Putamen (tissue), 1 donor: ENCODE measurements at regions not wholly inside any gene's neighbourhood (a gene's known extent, or its start where the extent isn't known, plus 50 kb on each side); places are given as distances from the start of the nearest gene placed in this dataset.
"Not testable (repeated sequence)": the region's sequence is repeated elsewhere in the genome, so short reads cannot be mapped to it uniquely, and the experiment has no call there.

ENCODE experiments used
- DNase-seq: peaks from one replicate; pipeline ENCODE4 v3.0.0-alpha.2; 2016; ENCODE audit warnings: low spot score

DNA sequence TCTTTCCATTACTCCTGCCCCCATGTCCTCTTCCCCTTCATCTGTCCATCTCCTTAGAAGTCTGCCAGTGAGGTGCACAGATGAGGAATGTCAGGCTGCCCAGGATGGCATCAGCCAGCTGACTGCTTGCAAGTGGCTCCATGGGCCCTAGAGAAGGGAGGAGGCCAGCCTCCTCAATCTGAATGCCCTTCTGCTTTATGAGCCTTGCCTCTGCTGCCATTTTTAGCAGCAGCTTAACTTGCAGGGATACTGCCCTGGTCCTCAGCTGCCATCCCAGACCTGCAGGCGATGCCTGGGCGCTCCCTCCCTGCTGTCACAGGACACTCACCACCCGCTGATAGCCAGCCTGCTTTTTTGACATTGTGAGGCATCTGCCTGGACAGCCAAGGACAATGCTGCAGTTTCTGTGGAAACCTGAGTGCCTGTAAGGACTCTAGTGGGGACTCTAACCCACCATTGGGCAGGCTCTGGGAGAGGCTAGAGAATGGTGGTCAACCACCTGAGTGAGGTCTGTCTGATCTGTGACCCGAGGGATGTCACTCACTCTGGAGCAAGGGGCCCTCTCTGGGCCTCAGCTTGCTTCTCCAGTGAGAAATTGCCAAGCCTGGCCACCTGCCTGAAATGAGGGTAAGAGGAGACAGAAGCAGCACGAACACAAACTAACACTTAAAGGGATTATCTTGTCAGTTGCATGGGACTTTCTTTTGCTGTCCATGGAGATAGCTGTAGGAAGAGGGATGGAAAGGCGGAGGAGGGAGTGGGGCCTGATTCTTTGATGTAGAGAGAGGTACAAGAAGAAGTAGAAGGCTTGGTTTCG, 185.0 kb downstream of the MIS18A start:
- DNase-seq = no peak

- no peak for DNase-seq
These were observed 187.9 kb downstream of the MIS18A start for GRCh38 chr21:32090956-32091355.

DNA sequence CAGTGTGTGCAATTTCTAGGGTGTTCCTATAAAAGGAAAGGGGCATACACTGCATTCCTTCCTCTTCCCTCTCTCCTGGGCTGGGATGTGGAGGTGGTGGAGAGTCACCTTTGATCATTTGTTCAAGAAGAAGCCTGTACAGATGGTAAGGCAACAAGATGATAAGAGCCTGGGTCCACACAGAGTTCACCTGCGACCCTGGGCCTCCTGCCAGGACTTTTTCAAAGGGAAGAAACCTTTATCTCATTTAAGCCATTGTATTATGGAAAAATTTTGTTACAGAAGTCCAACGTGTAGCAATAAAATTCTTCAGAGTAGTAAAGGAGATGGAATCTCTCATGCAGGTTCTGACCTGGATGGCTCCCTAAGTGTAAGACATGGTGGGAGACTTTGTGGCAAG, 189.1 kb downstream of the MIS18A start:
- DNase-seq = no peak

DNA sequence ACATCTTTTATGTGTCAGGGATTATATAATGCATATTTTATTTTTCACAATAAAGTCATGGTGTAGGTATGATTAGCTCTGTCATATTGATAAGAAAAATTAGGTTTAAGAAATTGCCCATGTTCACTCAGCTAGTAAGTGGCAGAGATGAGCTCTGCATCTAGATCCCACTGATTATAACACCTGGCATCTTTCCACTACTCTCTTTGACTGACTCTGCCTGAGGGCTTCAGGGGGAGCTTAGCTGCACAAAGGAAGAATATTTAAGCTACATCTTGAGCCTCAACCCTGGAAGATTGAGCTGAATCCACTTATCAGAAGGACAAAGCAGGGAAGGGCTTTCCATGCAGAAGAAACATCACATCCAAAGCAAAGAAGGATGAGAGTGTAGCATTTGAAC, 190.4 kb downstream of the MIS18A start:
- DNase-seq = no peak

GRCh38 chr21:32087447-32087846, 191.4 kb downstream of the MIS18A start:
- no peak for DNase-seq

- no peak for DNase-seq
These were observed 195.7 kb downstream of the MIS18A start for GRCh38 chr21:32083197-32083596.

DNA sequence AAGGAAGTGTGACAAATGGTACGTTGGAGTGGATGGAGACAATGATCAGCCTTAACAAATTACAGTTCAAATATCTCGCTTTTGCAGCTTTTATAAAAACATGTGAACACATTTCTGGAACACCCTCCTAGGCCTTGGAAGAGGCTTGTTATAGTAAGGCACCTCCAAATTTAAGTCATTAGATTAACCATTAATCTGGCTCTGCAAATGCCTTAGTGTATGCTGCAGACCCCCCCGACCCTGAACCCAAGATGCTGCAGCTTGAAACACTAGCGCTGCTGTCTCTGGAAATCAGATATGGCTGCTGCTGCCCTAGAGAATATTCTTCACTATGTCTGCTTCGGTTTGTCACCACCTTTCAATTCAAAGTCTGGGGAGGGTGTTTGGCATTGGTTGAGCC, 196.4 kb downstream of the MIS18A start:
- no peak for DNase-seq

- DNase-seq = no peak
These were observed 200.8 kb downstream of the HUNK start for GRCh38 chr21:32073593-32073992.

- DNase-seq = no peak
These were observed 200.4 kb downstream of the HUNK start for GRCh38 chr21:32073190-32073589.

DNA sequence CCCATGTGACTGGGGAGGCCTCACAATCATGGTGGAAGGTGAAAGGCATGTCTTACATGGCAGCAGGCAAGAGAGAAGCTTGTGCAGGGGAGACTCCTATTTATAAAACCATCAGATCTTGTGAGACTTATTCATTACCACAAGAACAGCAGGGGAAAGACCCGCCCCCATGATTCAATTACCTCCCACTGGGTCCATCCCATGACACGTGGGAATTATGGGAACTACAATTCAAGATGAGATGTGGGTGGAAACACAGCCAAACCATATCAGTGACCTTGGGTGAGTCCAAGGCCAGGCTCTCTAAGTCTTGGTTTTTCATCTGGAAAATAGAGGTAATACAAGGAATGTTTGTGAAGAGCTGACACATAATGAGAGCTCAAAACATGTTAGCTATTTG, 198.8 kb downstream of the HUNK start:
- not testable (repeated sequence) for DNase-seq

DNA sequence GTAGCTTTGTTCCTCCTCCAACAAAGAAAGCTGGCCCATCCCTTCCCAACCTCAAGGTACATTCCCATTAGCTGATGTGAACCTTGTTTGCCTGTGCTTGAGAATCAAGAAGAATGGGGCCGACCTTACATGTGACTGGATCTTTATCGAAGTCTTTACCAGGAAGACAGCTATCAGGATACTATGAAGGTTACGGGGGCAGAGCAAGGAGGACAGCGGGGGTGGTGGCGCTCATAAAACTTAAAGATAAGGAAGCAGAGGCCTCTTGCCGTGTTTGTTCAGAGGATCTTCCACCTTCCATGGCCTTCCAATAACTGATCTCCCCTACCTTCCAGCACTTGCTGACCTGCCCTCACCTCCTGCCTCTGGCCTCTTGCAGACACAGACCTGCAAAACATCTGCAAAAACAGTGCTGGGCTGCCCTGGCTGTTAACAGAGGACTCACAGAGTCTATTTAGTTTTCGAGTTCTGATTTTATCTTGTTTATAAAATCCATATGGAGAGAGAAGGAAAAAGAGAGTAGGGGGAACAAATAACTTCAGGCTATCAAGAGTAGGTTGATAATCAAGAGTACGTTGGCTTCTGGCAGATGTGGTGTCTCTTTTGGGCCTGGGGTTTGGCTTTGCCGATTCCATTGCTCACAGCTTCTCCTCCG, 198.0 kb downstream of the HUNK start:
- no peak for DNase-seq

- no peak for DNase-seq
These were observed 197.3 kb downstream of the HUNK start for GRCh38 chr21:32070126-32070525.

DNA sequence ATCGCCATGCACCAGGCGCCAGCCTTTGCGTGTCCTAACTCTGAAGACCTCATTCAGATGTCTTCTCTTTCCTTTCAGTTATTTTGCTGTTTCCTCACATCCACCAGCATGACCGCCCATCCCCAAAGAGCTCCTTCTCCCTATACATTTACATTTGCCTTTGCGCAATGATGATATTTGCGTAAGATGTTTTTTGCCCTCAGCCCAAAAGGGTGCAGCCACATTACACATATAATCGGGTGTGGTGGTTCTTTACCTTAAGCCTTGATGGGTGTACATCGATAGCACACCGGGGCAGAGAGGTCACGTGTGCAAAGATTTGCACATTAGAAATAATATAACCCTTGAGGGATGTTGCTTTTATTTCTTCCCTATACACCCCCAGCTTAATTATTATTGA, 192.8 kb downstream of the HUNK start:
- no peak for DNase-seq

DNA sequence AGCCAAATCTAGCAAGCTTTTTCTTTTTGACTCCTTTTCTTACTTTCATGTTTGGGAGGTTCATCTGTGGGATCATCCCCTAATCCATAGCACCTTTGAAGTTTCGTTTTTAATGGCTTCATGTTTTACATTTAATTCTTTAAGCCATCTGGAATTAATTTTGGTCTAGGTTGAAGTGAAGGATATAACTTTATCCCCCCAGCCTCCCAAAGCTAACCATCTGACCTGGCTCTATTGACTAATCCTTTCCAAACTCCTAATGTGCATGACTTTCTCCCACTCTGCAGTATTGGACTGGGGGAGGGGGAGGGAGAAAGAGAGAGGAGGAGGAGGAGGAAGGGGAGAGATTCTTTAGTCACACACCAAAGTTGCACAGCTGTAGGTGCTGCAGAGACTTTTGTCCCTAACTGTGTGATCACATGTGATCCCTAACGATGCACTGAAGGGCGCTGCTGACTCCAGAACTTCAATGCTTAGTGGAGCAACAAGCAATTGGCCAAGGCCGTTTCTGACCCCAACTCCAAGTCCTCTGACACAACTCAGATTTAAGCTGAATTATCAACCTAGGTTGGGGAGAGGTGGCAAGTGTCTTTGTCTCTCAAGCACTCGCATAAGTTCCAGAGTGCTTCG, 191.6 kb downstream of the HUNK start:
- no peak for DNase-seq

DNA sequence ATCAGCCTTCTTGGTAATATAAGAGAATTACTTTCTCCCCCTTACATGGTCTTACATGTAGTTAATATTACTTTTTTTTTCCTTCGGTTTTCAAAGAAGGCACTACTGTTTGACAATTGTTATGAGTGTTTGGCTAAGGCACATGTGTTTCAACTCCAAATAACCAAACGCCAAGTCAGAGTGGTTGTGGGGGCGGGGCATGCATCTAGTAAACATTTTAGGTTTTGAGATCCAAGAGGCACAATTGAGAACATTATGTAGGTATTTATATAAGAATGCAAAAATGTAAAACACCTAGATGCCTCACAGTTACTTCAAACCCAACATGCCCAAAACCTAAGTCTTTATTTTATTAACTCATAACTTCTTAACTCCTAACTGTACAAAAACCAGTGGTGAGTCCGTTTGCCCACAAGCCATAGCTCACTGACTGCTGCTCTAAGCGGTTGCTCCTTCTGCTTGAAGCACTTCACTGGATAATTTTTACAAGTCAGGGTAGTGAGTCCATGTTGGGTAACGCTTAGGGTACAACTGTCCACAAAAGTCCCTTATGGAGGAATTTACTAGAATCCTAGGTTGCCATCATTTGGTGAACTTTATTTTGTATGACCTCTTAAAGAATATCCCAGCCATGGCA, 189.9 kb downstream of the HUNK start:
- DNase-seq = no peak

DNA sequence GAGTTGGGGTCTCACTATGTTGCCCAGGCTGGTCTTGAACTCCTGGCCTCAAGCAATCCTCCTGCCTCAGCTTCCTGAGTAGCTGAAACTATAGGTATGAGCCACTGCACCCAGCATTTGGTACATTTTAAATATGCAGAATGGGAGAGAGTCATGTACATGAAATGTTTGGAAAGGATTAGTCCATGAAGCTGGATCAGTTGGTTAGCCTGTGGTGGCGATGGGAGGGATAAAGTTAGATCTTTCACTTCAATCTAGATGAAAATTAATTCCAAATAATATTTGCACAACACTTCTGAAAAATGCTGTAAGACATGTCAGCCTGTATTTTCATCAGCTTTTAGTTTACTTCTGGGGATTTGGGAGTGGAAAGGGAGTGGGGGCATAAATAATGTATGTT, 188.9 kb downstream of the HUNK start:
- DNase-seq = no peak

- DNase-seq = no peak
These were observed 184.0 kb downstream of the HUNK start for GRCh38 chr21:32056791-32057190.

- DNase-seq = no peak
These were observed 182.5 kb downstream of the HUNK start for GRCh38 chr21:32055305-32055704.
